PC-9 (cell line): ENCODE measurements at regions not wholly inside any gene's neighbourhood (a gene's known extent, or its start where the extent isn't known, plus 50 kb on each side); places are given as distances from the start of the nearest gene placed in this dataset.

Experiments used
- BruUV-seq: library from RNA; stranded (reverse); fragments of 400-500 nt; replicated peaks from 2 replicates; lab custom pipeline; 2021; lab: Mats Ljungman, UMichigan
- CTCF ChIA-PET: fragments of 300-600 bp; sonication (Branson Sonifier 250); formaldehyde crosslinking; loops from one replicate; lab custom pipeline; 2022; ENCODE audit warnings: antibody characterized with exemption; lab: Charles Lee
- POLR2A ChIA-PET: fragments of 300-600 bp; sonication (Branson Sonifier 250); formaldehyde crosslinking; loops from one replicate; lab custom pipeline; 2022; ENCODE audit warnings: antibody characterized with exemption; ENCODE audit not compliant: unreplicated experiment; lab: Charles Lee
- DNase-seq, 2 experiments: peaks; one replicate each; pipeline versions ENCODE4 v3.0.0 to v3.0.0-alpha.2; 2015 to 2022; ENCODE audit warnings: mixed read lengths in 1 of 2
- H2AFZ ChIP-seq: fragments of 200-600 bp; sonication (generic); 2 replicates; pipeline ENCODE4 v1.8.1; 2017; ENCODE audit warnings: antibody characterized with exemption
- H3F3A ChIP-seq: fragments of 200-600 bp; sonication (generic); 2 replicates; pipeline ENCODE4 v1.8.1; 2017; ENCODE audit warnings: antibody characterized with exemption, mild to moderate bottlenecking, low read depth; ENCODE audit not compliant: insufficient read depth
- H3K27ac ChIP-seq: fragments of 200-600 bp; sonication (generic); 2 replicates; pipeline ENCODE4 v1.6.1; 2016; ENCODE audit warnings: mixed run types
- H3K27me3 ChIP-seq: fragments of 200-600 bp; sonication (generic); 2 replicates; pipeline ENCODE4 v1.6.1; 2016; ENCODE audit warnings: low read depth, mixed run types; ENCODE audit not compliant: insufficient read depth
- H3K36me3 ChIP-seq: fragments of 200-600 bp; sonication (generic); 2 replicates; pipeline ENCODE4 v1.6.1; 2016; ENCODE audit warnings: low read depth, mixed run types
- H3K4me1 ChIP-seq: fragments of 200-600 bp; sonication (generic); replicated peaks from 2 replicates; pipeline ENCODE4 v1.6.1; 2016; ENCODE audit warnings: mixed run types; ENCODE audit not compliant: insufficient read depth
- H3K4me2 ChIP-seq: fragments of 200-600 bp; sonication (generic); 2 replicates; pipeline ENCODE4 v1.6.1; 2017; ENCODE audit warnings: mixed run types
- H3K4me3 ChIP-seq: fragments of 200-600 bp; sonication (generic); 2 replicates; pipeline ENCODE4 v1.6.1; 2016; ENCODE audit warnings: mixed run types
- H3K79me2 ChIP-seq: fragments of 200-600 bp; sonication (generic); 2 replicates; pipeline ENCODE4 v1.6.1; 2017; ENCODE audit warnings: low read depth, mixed run types
- H3K9me2 ChIP-seq: fragments of 200-600 bp; sonication (generic); 2 replicates; pipeline ENCODE4 v1.8.1; 2017; ENCODE audit warnings: mild to moderate bottlenecking; ENCODE audit not compliant: insufficient read depth
- H3K9me3 ChIP-seq: fragments of 200-600 bp; sonication (generic); 2 replicates; pipeline ENCODE4 v1.8.1; 2016; ENCODE audit warnings: low read depth; ENCODE audit not compliant: insufficient read depth
- H4K20me1 ChIP-seq: fragments of 200-600 bp; sonication (generic); 2 replicates; pipeline ENCODE4 v1.8.1; 2017; ENCODE audit not compliant: insufficient read depth
- CTCF ChIP-seq: fragments of 200-600 bp; sonication (generic); conservative IDR thresholded peaks from 2 replicates; pipeline ENCODE4 v1.6.1; 2017; ENCODE audit warnings: mixed run types, antibody characterized with exemption, mild to moderate bottlenecking, moderate library complexity
- EZH2 ChIP-seq: fragments of 200-600 bp; sonication (generic); IDR thresholded peaks from 2 replicates; pipeline ENCODE4 v1.8.0; 2017; ENCODE audit warnings: antibody characterized with exemption, low read depth
- intact Hi-C: fragments of 100-400 bp; cut with micrococcal nuclease; formaldehyde crosslinking; loops from one replicate; pipeline ENCODE4 v1.10.0; 2022; ENCODE audit not compliant: unreplicated experiment

DNA sequence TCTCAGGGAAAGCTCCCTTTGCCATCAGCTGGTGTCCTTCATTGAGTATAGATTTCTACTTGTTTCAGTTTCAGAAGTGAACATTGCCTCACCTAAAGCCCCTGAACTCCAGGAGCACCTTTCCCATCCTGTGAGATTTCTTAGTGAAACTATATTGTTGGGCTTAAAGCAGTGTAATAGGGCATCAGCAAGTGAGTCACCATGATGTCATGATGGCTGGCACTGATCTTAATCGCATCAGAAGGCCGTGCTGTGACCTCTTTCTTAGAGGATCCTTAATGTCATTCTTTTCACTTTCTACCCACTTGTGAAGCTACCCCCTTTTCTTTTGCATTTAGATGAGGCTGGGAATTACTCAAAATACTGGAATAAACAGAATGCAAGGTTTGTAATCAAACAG lies 401.3 kb downstream of the MTRR start:
- Histone ChIP-seq H3K9me2 (no peaks in the 10 kb centered on the region; the same call in 1 of the 2 replicates), H3F3A (no peaks in the 10 kb centered on the region), H2AFZ (no peak overlapping the region), H3K9me3 (no peaks in the 10 kb centered on the region), H3K36me3 (no peaks in the 10 kb centered on the region), H4K20me1 (no peaks in the 10 kb centered on the region), H3K4me3 (no peak overlapping the region), H3K27me3 (peaks cover 3% of the 10 kb centered on the region; the same call in 1 of the 2 replicates), H3K4me2 (no peak overlapping the region), H3K27ac (no peak overlapping the region), H3K79me2 (no peaks in the 10 kb centered on the region), H3K4me1 (no peaks in the 10 kb centered on the region)
- BruUV-seq, result no TSS peak
- POLR2A ChIA-PET, result no interaction called here
- CTCF ChIA-PET, result no interaction called here
- intact Hi-C loops, result no loop called here
- TF ChIP-seq EZH2 (no peak), CTCF (no peak)
- no peak for DNase-seq

GRCh38 chr5:8280711-8281363 lies 411.9 kb downstream of the MTRR start:
- DNase-seq, result no peak
- no peaks in the 10 kb centered on the region for H3K9me3 ChIP-seq
- no peak overlapping the region for H3K4me3 ChIP-seq
- peaks cover 3% of the 10 kb centered on the region for H3K27me3 ChIP-seq
- CTCF ChIA-PET, result no interaction called here
- H3K27ac ChIP-seq, result no peak overlapping the region
- H3K9me2 ChIP-seq, result peaks cover 12% of the 10 kb centered on the region; the same call in 1 of the 2 replicates
- no peaks in the 10 kb centered on the region for H3F3A ChIP-seq
- H2AFZ ChIP-seq, result no peak overlapping the region
- H3K79me2 ChIP-seq, result no peaks in the 10 kb centered on the region
- BruUV-seq, result no TSS peak
- intact Hi-C loops, result no loop called here
- H3K36me3 ChIP-seq, result no peaks in the 10 kb centered on the region
- H3K4me2 ChIP-seq, result no peak overlapping the region
- POLR2A ChIA-PET, result no interaction called here
- no peaks in the 10 kb centered on the region for H3K4me1 ChIP-seq
- TF ChIP-seq EZH2, result no peak
- no peaks in the 10 kb centered on the region for H4K20me1 ChIP-seq

DNA sequence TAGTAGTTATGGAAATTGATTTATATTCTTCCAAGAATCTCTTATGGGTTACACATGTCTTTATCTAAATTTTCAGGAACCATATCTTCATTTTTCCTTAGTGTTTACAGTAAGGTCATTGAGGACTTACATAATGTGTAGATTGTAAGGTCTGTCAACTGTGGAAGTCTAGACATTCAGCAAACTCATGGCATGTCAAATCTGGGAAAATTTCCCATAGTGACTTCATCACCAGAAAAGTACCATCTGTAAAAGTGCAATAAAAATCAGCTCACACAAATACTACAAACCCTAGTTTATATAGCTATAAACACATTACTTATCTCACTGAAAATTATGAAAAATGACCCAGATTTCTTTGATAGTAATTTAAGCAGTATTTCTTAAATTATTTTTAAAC lies 419.4 kb downstream of the MTRR start:
- BruUV-seq, result no TSS peak
- DNase-seq, result no peak

More for the DNA sequence above, 419.4 kb downstream of the MTRR start:
- no peak overlapping the region for H2AFZ ChIP-seq
- intact Hi-C loops, result no loop called here
- no peak overlapping the region for H3K4me2 ChIP-seq
- no peaks in the 10 kb centered on the region for H3F3A ChIP-seq
- H3K27ac ChIP-seq, result no peak overlapping the region
- no peaks in the 10 kb centered on the region for H4K20me1 ChIP-seq
- no peak overlapping the region for H3K4me3 ChIP-seq
- H3K9me2 ChIP-seq, result no peaks in the 10 kb centered on the region
- H3K9me3 ChIP-seq, result no peaks in the 10 kb centered on the region
- no peaks in the 10 kb centered on the region for H3K36me3 ChIP-seq
- TF ChIP-seq CTCF (no peak), EZH2 (no peak)
- no peaks in the 10 kb centered on the region for H3K4me1 ChIP-seq
- ChIA-PET POLR2A (no interaction called here), CTCF (no interaction called here)
- peaks cover 3% of the 10 kb centered on the region for H3K27me3 ChIP-seq
- no peaks in the 10 kb centered on the region for H3K79me2 ChIP-seq
